Astrocyte (in vitro differentiated cells and primary cell): ENCODE measurements at regions not wholly inside any gene's neighbourhood (a gene's known extent, or its start where the extent isn't known, plus 50 kb on each side); places are given as distances from the start of the nearest gene placed in this dataset.

Source experiments
- EZH2 ChIP-seq: IDR thresholded peaks from 2 replicates; pipeline ENCODE4 v1.6.1; 2012; ENCODE audit warnings: mild to moderate bottlenecking, low read length, inconsistent platforms; ENCODE audit not compliant: insufficient read depth
- TF ChIP-seq, protein P1 (sequence below): IDR thresholded peaks from 2 replicates; pipeline ENCODE4 v1.5.1; 2011; ENCODE audit warnings: low read depth, mild to moderate bottlenecking, inconsistent platforms, low read length, moderate library complexity; ENCODE audit not compliant: insufficient read depth

DNA sequence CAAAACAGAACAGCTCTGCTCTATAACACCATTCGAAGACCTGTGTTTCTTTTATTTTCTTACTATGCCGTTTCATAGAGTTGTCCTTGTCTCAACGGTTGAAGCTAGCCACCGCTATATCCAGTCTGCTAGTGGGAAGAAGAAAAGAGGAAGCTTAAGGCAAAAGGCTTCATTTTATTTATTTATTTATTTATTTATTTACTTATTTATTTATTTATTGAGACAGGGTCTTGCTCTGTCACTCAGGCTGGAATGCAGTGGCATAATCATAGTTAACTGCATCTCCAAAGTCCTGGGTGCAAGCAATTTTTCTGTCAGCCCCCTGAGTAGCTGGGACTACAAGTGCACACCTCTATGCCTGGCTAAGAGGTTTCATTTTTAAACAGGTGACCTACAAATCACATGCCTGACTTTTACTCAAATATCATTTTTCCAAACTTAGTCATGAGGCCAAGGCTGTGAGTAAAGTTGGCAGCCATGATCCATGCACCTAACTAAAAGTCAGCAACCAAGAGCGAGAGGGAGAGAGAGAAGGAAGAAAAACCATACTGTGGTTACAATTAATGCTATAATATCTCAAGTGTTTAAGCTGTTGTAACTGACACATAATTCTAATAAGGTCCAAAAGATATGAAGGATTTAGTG lies 1305.3 kb upstream of the LRRTM3 start:
- TF ChIP-seq, protein P1, sequence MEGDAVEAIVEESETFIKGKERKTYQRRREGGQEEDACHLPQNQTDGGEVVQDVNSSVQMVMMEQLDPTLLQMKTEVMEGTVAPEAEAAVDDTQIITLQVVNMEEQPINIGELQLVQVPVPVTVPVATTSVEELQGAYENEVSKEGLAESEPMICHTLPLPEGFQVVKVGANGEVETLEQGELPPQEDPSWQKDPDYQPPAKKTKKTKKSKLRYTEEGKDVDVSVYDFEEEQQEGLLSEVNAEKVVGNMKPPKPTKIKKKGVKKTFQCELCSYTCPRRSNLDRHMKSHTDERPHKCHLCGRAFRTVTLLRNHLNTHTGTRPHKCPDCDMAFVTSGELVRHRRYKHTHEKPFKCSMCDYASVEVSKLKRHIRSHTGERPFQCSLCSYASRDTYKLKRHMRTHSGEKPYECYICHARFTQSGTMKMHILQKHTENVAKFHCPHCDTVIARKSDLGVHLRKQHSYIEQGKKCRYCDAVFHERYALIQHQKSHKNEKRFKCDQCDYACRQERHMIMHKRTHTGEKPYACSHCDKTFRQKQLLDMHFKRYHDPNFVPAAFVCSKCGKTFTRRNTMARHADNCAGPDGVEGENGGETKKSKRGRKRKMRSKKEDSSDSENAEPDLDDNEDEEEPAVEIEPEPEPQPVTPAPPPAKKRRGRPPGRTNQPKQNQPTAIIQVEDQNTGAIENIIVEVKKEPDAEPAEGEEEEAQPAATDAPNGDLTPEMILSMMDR = no peak
- TF ChIP-seq EZH2 = no peak
